ENCODE measurements at regions not wholly inside any gene's neighbourhood (a gene's known extent, or its start where the extent isn't known, plus 50 kb on each side); places are given as distances from the start of the nearest gene placed in this dataset.

GRCh38 chr13:90331974-90332373 is 1015.5 kb upstream of the MIR17HG start (continued):
- no peak for TF ChIP-seq MGA (IDR thresholded peaks at IDR 0.05)
- TF ChIP-seq PRMT5 (CRISPR knock-in tag; IDR thresholded peaks at IDR 0.05): no peak
- no peak for TF ChIP-seq POLR2B (IDR thresholded peaks at IDR 0.05; ENCODE audit: low read depth, partially characterized antibody)
- TF ChIP-seq ZNF561 (CRISPR knock-in tag; conservative IDR thresholded peaks at IDR 0.05): no peak

Data from K562 (cell line).